Breast epithelium (tissue), 4 donors: ENCODE measurements at regions not wholly inside any gene's neighbourhood (a gene's known extent, or its start where the extent isn't known, plus 50 kb on each side); places are given as distances from the start of the nearest gene placed in this dataset.

ENCODE experiments used
- DNase-seq, 2 donors: peaks; one replicate each; pipeline ENCODE4 v3.0.0-alpha.2; 2019; ENCODE audit warnings: low spot score in 2 of 2
- H3K27ac ChIP-seq, 2 donors: fragments of 200-600 bp; sonication (generic) in 1 of 2; one replicate each; pipeline ENCODE4 v1.5.1; 2016 to 2019; ENCODE audit warnings: mild to moderate bottlenecking in 1 of 2
- H3K27me3 ChIP-seq, 2 donors: fragments of 200-600 bp; sonication (generic) in 1 of 2; one replicate each; pipeline versions ENCODE4 v1.5.1 to v1.6.0; 2017 to 2019; ENCODE audit warnings: control low read depth in 1 of 2, mild to moderate bottlenecking in 1 of 2
- H3K36me3 ChIP-seq: fragments of 200-600 bp; one replicate; pipeline ENCODE4 v1.5.1; 2019
- H3K4me1 ChIP-seq, 2 donors: fragments of 200-600 bp; sonication (generic); one replicate each; pipeline ENCODE4 v1.5.1; 2016 to 2019; ENCODE audit warnings: control low read depth in 1 of 2
- H3K4me3 ChIP-seq, 3 donors: fragments of 200-600 bp; sonication (generic); 1 replicate in 2 of 3; 2 replicates in 1 of 3; pipeline ENCODE4 v1.5.1; 2016 to 2019; ENCODE audit warnings: mild to moderate bottlenecking in 3 of 3, moderate library complexity in 2 of 3
- H3K9me3 ChIP-seq, 2 donors: fragments of 200-600 bp; sonication (generic) in 1 of 2; one replicate each; pipeline ENCODE4 v1.5.1; 2016 to 2019; ENCODE audit warnings: control low read depth in 1 of 2
- POLR2A ChIP-seq: fragments of 450-650 bp; IDR thresholded peaks from one replicate; pipeline ENCODE4 v1.6.1; 2016; ENCODE audit warnings: antibody characterized with exemption, mild to moderate bottlenecking, moderate library complexity
- POLR2AphosphoS5 ChIP-seq, 3 donors: sonication (generic); formaldehyde crosslinking; IDR thresholded peaks; one replicate each; pipeline ENCODE4 v1.6.1; 2017; ENCODE audit warnings: antibody characterized with exemption in 3 of 3
- intact Hi-C: fragments of 100-400 bp; cut with DNase I; formaldehyde crosslinking; loops from one replicate; pipeline ENCODE4 v1.15.1; 2023; ENCODE audit warnings: low total_unique reads
- TF ChIP-seq, protein P1 (sequence below), 3 donors: fragments of 450-650 bp; IDR thresholded peaks; one replicate each; pipeline ENCODE4 v1.5.1; 2016 to 2017; ENCODE audit warnings: antibody characterized with exemption in 3 of 3, mild to moderate bottlenecking in 3 of 3, moderate library complexity in 3 of 3

- TF ChIP-seq POLR2AphosphoS5 (IDR thresholded peaks at IDR 0.05) (no peak), POLR2A (no peak)
- TF ChIP-seq, protein P1, sequence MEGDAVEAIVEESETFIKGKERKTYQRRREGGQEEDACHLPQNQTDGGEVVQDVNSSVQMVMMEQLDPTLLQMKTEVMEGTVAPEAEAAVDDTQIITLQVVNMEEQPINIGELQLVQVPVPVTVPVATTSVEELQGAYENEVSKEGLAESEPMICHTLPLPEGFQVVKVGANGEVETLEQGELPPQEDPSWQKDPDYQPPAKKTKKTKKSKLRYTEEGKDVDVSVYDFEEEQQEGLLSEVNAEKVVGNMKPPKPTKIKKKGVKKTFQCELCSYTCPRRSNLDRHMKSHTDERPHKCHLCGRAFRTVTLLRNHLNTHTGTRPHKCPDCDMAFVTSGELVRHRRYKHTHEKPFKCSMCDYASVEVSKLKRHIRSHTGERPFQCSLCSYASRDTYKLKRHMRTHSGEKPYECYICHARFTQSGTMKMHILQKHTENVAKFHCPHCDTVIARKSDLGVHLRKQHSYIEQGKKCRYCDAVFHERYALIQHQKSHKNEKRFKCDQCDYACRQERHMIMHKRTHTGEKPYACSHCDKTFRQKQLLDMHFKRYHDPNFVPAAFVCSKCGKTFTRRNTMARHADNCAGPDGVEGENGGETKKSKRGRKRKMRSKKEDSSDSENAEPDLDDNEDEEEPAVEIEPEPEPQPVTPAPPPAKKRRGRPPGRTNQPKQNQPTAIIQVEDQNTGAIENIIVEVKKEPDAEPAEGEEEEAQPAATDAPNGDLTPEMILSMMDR (IDR thresholded peaks at IDR 0.05), result no peak
- Histone ChIP-seq H3K4me1 (no peaks in the 10 kb centered on the region), H3K27ac (no peak overlapping the region), H3K36me3 (no peaks in the 10 kb centered on the region), H3K27me3 (no peaks in the 10 kb centered on the region), H3K9me3 (no peaks in the 10 kb centered on the region), H3K4me3 (no peak overlapping the region)
- DNase-seq, result no peak
- intact Hi-C loops, result no loop called here
Measured at GRCh38 chr2:5897249-5897648, 205.1 kb downstream of the SOX11 start.

GRCh38 chr2:5898667-5899066 lies 206.5 kb downstream of the SOX11 start:
- no peak overlapping the region for H3K4me3 ChIP-seq

DNA sequence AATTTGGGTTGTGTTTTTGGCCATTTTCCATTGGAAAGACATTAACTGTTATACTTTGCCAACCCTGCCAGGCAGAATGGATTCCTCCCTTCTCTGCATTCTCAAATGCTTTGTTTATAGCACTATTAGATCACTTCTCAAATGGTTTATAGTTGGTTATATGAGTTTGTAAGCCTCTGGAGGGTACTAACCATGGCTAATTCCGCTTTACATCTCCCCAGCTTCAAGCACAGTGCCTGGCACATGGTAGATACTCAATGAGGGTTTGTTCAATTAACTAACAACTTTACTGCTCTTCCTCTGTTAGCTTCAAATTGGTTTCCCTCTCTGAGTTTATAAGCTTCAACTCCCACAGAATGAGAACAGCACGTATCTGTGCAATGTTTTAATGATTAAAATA lies 213.5 kb downstream of the SOX11 start:
- no peak overlapping the region for H3K4me3 ChIP-seq
- H3K27ac ChIP-seq, result no peak overlapping the region
- no peak for DNase-seq
- H3K4me1 ChIP-seq, result no peaks in the 10 kb centered on the region
- intact Hi-C loops, result no loop called here
- H3K36me3 ChIP-seq, result no peaks in the 10 kb centered on the region
- no peaks in the 10 kb centered on the region for H3K9me3 ChIP-seq
- no peaks in the 10 kb centered on the region for H3K27me3 ChIP-seq
- TF ChIP-seq POLR2AphosphoS5 (IDR thresholded peaks at IDR 0.05) (no peak), POLR2A (no peak)
- TF ChIP-seq, protein P1 (IDR thresholded peaks at IDR 0.05), result no peak

More at GRCh38 chr2:5898667-5899066, 206.5 kb downstream of the SOX11 start:
- TF ChIP-seq POLR2AphosphoS5 (IDR thresholded peaks at IDR 0.05) (no peak), POLR2A (no peak)
- TF ChIP-seq, protein P1 (IDR thresholded peaks at IDR 0.05), result no peak
- intact Hi-C loops, result no loop called here
- no peaks in the 10 kb centered on the region for H3K4me1 ChIP-seq
- no peaks in the 10 kb centered on the region for H3K9me3 ChIP-seq
- no peak overlapping the region for H3K27ac ChIP-seq
- no peak for DNase-seq
- H3K27me3 ChIP-seq, result no peaks in the 10 kb centered on the region
- no peaks in the 10 kb centered on the region for H3K36me3 ChIP-seq

GRCh38 chr2:5908071-5908470 lies 215.9 kb downstream of the SOX11 start:
- intact Hi-C loops, result no loop called here
- Histone ChIP-seq H3K4me1 (no peaks in the 10 kb centered on the region), H3K27me3 (no peaks in the 10 kb centered on the region), H3K9me3 (no peaks in the 10 kb centered on the region), H3K27ac (no peak overlapping the region), H3K36me3 (no peaks in the 10 kb centered on the region), H3K4me3 (no peak overlapping the region)
- no peak for TF ChIP-seq POLR2AphosphoS5 (IDR thresholded peaks at IDR 0.05)
- TF ChIP-seq, protein P1 (IDR thresholded peaks at IDR 0.05), result no peak
- no peak for TF ChIP-seq POLR2A
- DNase-seq, result no peak

- Histone ChIP-seq H3K4me1 (no peaks in the 10 kb centered on the region), H3K9me3 (no peaks in the 10 kb centered on the region), H3K4me3 (no peak overlapping the region), H3K27me3 (no peaks in the 10 kb centered on the region), H3K36me3 (no peaks in the 10 kb centered on the region), H3K27ac (no peak overlapping the region)
- DNase-seq, result no peak
- intact Hi-C loops, result no loop called here
- TF ChIP-seq, protein P1 (IDR thresholded peaks at IDR 0.05), result no peak
- TF ChIP-seq POLR2A, result no peak
- TF ChIP-seq POLR2AphosphoS5 (IDR thresholded peaks at IDR 0.05), result no peak
Measured at GRCh38 chr2:5911718-5912117, 219.5 kb downstream of the SOX11 start.
